HepG2 (cell line): ENCODE measurements at regions not wholly inside any gene's neighbourhood (a gene's known extent, or its start where the extent isn't known, plus 50 kb on each side); places are given as distances from the start of the nearest gene placed in this dataset.

Experiments
- ATAC-seq: fragments of 200-7000 bp; cut with Tn5 transposase; 3 replicates; pipeline ENCODE4 v1.9.1; 2020; ENCODE audit warnings: mild to moderate bottlenecking, moderate library complexity
- BruUV-seq: library from RNA; stranded (reverse); fragments of 400-500 nt; replicated peaks from 2 replicates; lab custom pipeline; 2021; lab: Mats Ljungman, UMichigan
- CTCF ChIA-PET: fragments of 300-600 bp; formaldehyde crosslinking; extraction: SDS; loops from one replicate; lab custom pipeline; 2021; ENCODE audit warnings: low total read pairs, inconsistent platforms, low intra/inter-chr PET ratio; lab: Yijun Ruan, JAX
- POLR2A ChIA-PET: fragments of 350-600 bp; sonication (Branson Sonifier 250); formaldehyde crosslinking; loops from one replicate; lab custom pipeline; 2020; ENCODE audit warnings: antibody characterized with exemption, inconsistent platforms; lab: Yijun Ruan, JAX
- DNase-seq: peaks from one replicate; pipeline ENCODE4 v3.0.0-alpha.2; 2015; ENCODE audit warnings: low spot score
- FAIRE-seq: peaks from 3 replicates; lab custom pipeline; 2011; peaks lifted over from hg19 to GRCh38; lab: Jason Lieb, UNC
- H2AFZ ChIP-seq: one replicate; pipeline ENCODE4 v1.6.1; 2011; ENCODE audit warnings: low read length, inconsistent platforms
- H3K27ac ChIP-seq: fragments of 300-600 bp; 3 replicates; pipeline ENCODE4 v1.8.0; 2011; ENCODE audit warnings: mixed run types, mild to moderate bottlenecking, mixed read lengths, low read length, inconsistent platforms; ENCODE audit not compliant: insufficient read depth; ENCODE audit errors: extremely low read length
- H3K27me3 ChIP-seq, 2 experiments: fragments of 200-600 bp in 1 of 2; 2 replicates in 1 of 2; 3 replicates in 1 of 2; pipeline versions ENCODE4 v1.6.0 to v1.8.0; 2011; ENCODE audit warnings: low read length in 2 of 2, mild to moderate bottlenecking in 2 of 2, moderate library complexity in 2 of 2, inconsistent platforms in 1 of 2; ENCODE audit not compliant: insufficient read depth in 2 of 2, control insufficient read depth in 1 of 2
- H3K36me3 ChIP-seq, 2 experiments: fragments of 200-600 bp in 1 of 2; replicated peaks in 1 of 2; 2 replicates in 1 of 2; 3 replicates in 1 of 2; pipeline versions ENCODE4 v1.5.1 to v1.8.0; 2011; ENCODE audit warnings: low read length in 2 of 2, inconsistent platforms in 1 of 2; ENCODE audit not compliant: insufficient read depth in 2 of 2, control insufficient read depth in 1 of 2
- H3K4me1 ChIP-seq: 2 replicates; pipeline ENCODE4 v1.5.1; 2012; ENCODE audit warnings: low read length, inconsistent platforms; ENCODE audit not compliant: insufficient read depth
- H3K4me2 ChIP-seq: 2 replicates; pipeline ENCODE4 v1.6.0; 2011; ENCODE audit warnings: low read depth, low read length, inconsistent platforms
- H3K4me3 ChIP-seq, 3 experiments: fragments of 200-600 bp in 1 of 3; sonication (generic), shearing (Covaris generic) in 1 of 3; replicated peaks in 1 of 3; 2 replicates each; pipeline ENCODE4 v1.5.1; 2011 to 2016; ENCODE audit warnings: low read length in 3 of 3, inconsistent platforms in 2 of 3, low read depth in 2 of 3, mild to moderate bottlenecking in 2 of 3, control low read depth in 1 of 3, mixed read lengths in 1 of 3; ENCODE audit not compliant: insufficient read depth in 1 of 3
- H3K79me2 ChIP-seq: one replicate; pipeline ENCODE4 v1.6.1; 2011; ENCODE audit warnings: low read length, inconsistent platforms; ENCODE audit not compliant: insufficient read depth
- H3K9ac ChIP-seq: 2 replicates; pipeline ENCODE4 v1.6.0; 2011; ENCODE audit warnings: mild to moderate bottlenecking, low read depth, low read length, inconsistent platforms; ENCODE audit not compliant: insufficient read depth
- H3K9me3 ChIP-seq: 2 replicates; pipeline ENCODE4 v1.5.1; 2012; ENCODE audit warnings: mild to moderate bottlenecking, low read length
- H4K20me1 ChIP-seq: 2 replicates; pipeline ENCODE4 v1.6.0; 2011; ENCODE audit warnings: inconsistent platforms, mild to moderate bottlenecking, low read length, moderate library complexity; ENCODE audit not compliant: insufficient read depth
- AGO1 ChIP-seq: fragments of 200-400 bp; formaldehyde crosslinking; IDR thresholded peaks from 2 replicates; pipeline ENCODE4 v1.6.1; 2017; ENCODE audit warnings: mild to moderate bottlenecking, low read depth, low read length, moderate library complexity; ENCODE audit not compliant: poor library complexity, severe bottlenecking
- ATM ChIP-seq: fragments of 450-650 bp; IDR thresholded peaks from 2 replicates; pipeline ENCODE4 v1.7.1; 2017; ENCODE audit warnings: mild to moderate bottlenecking, borderline replicate concordance
- CCDC6 ChIP-seq: sonication (generic); formaldehyde crosslinking; IDR thresholded peaks from 2 replicates; pipeline ENCODE4 v1.8.1; 2022; ENCODE audit warnings: mild to moderate bottlenecking, missing genetic modification reagents, moderate library complexity
- KDM6A ChIP-seq: IDR thresholded peaks from 2 replicates; pipeline ENCODE4 v1.6.1; 2016; ENCODE audit warnings: low read depth
- KMT2B ChIP-seq: IDR thresholded peaks from 2 replicates; pipeline ENCODE4 v1.6.1; 2016; ENCODE audit warnings: missing genetic modification reagents, missing compliant biosample characterization
- MXI1 ChIP-seq: IDR thresholded peaks from 3 replicates; pipeline ENCODE4 v1.6.1; 2012; ENCODE audit warnings: low read depth, low read length, inconsistent platforms, borderline replicate concordance
- NONO ChIP-seq, 2 experiments: fragments of 450-650 bp in 1 of 2; sonication (generic) in 1 of 2; formaldehyde crosslinking in 1 of 2; IDR thresholded peaks in 1 of 2; conservative IDR thresholded peaks in 1 of 2; 2 replicates each; pipeline versions ENCODE4 v1.6.1 to v1.8.0; 2017 to 2022; ENCODE audit warnings: mild to moderate bottlenecking in 1 of 2, missing genetic modification reagents in 1 of 2, moderate library complexity in 1 of 2
- NR2C2 ChIP-seq: sonication (generic); formaldehyde crosslinking; IDR thresholded peaks from 2 replicates; pipeline ENCODE4 v1.4.0; 2020; ENCODE audit warnings: missing genetic modification reagents, mild to moderate bottlenecking, moderate library complexity, borderline replicate concordance
- PHF8 ChIP-seq: sonication (generic); formaldehyde crosslinking; IDR thresholded peaks from 2 replicates; pipeline ENCODE4 v1.5.0; 2020; ENCODE audit warnings: missing genetic modification reagents
- PRPF4 ChIP-seq: fragments of 200-400 bp; formaldehyde crosslinking; IDR thresholded peaks from 2 replicates; pipeline ENCODE4 v1.6.1; 2016; ENCODE audit warnings: low read length, low read depth; ENCODE audit not compliant: poor library complexity, severe bottlenecking
- RBAK ChIP-seq: sonication (generic); formaldehyde crosslinking; IDR thresholded peaks from 2 replicates; pipeline ENCODE4 v1.5.1; 2020; ENCODE audit warnings: mild to moderate bottlenecking, missing genetic modification reagents
- SIX4 ChIP-seq: sonication (generic); formaldehyde crosslinking; IDR thresholded peaks from 2 replicates; pipeline ENCODE4 v1.4.0; 2020; ENCODE audit warnings: missing genetic modification reagents
- SRSF1 ChIP-seq: fragments of 200-400 bp; formaldehyde crosslinking; optimal IDR thresholded peaks from 2 replicates; pipeline ENCODE3; 2017; ENCODE audit warnings: mild to moderate bottlenecking, low read depth, low read length, moderate library complexity
- SSRP1 ChIP-seq: IDR thresholded peaks from 2 replicates; pipeline ENCODE4 v1.6.1; 2016; ENCODE audit warnings: control low read depth
- XRCC5 ChIP-seq: fragments of 200-400 bp; formaldehyde crosslinking; optimal IDR thresholded peaks from 2 replicates; pipeline ENCODE3; 2017; ENCODE audit warnings: mild to moderate bottlenecking, low read length
- ZC3H13 ChIP-seq: sonication (generic); formaldehyde crosslinking; IDR thresholded peaks from 2 replicates; pipeline ENCODE4 v1.8.1; 2023; ENCODE audit warnings: mild to moderate bottlenecking, missing genetic modification reagents, moderate library complexity
- ZFX ChIP-seq: sonication (generic); formaldehyde crosslinking; IDR thresholded peaks from 2 replicates; pipeline ENCODE4 v1.4.0; 2020; ENCODE audit warnings: mild to moderate bottlenecking, low read depth, missing genetic modification reagents, moderate library complexity
- ZNF207 ChIP-seq: fragments of 450-650 bp; IDR thresholded peaks from 2 replicates; pipeline ENCODE4 v1.6.1; 2016; ENCODE audit warnings: antibody characterized with exemption, borderline replicate concordance
- ZNF557 ChIP-seq: sonication (generic); formaldehyde crosslinking; IDR thresholded peaks from 2 replicates; pipeline ENCODE4 v1.4.0; 2020; ENCODE audit warnings: missing genetic modification reagents
- WGBS: methylation state at CpG from one replicate; pipeline ENCODE4 v1.1.6; 2017; ENCODE audit warnings: low lambda C conversion rate; 5-methylcytosine and 5-hydroxymethylcytosine counted together
- in situ Hi-C: cut with HindIII; loops from 2 replicates; pipeline ENCODE4 v1.10.0; 2017; ENCODE audit warnings: low pct_unique_long_range_greater_than_20kb; ENCODE audit not compliant: extremely low pct_ligation_motif_present
- intact Hi-C: fragments of 100-400 bp; cut with micrococcal nuclease; formaldehyde crosslinking; loops from one replicate; pipeline ENCODE4 v1.10.0; 2022; ENCODE audit not compliant: unreplicated experiment
- TF ChIP-seq, protein P1 (sequence below): sonication (generic); formaldehyde crosslinking; IDR thresholded peaks from 2 replicates; pipeline ENCODE4 v1.4.0; 2020; ENCODE audit warnings: missing genetic modification reagents
- TF ChIP-seq, protein P2 (sequence below): sonication (generic); formaldehyde crosslinking; IDR thresholded peaks from 2 replicates; pipeline ENCODE4 v1.4.0; 2020; ENCODE audit warnings: missing genetic modification reagents
- TF ChIP-seq, protein P3 (sequence below): sonication (generic); formaldehyde crosslinking; conservative IDR thresholded peaks from 2 replicates; pipeline ENCODE4 v1.4.0; 2020; ENCODE audit warnings: missing genetic modification reagents
- TF ChIP-seq, protein P4 (sequence below): sonication (generic); formaldehyde crosslinking; IDR thresholded peaks from 2 replicates; pipeline ENCODE4 v1.8.1; 2023; ENCODE audit warnings: mild to moderate bottlenecking, missing genetic modification reagents, borderline replicate concordance

DNA sequence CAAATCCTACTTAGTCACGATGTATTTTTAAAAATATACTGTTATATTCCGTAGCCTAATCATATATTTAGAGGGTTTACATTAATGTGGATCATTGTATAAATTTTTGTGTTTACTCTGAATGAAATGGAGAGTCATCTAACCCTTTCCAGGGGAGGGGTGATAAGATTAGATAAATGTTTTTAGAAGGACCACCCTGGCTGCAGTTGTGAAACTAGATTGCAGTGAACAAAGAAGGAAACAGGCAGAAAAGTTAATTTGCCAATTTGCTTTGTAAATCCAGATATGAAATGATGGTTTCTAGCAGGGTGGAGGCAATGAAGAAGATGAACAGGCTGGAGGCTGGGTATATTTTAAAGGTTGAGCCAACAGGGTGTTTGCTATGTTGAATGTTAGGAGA, 477.7 kb upstream of the ZMIZ1 start (continued):
- TF ChIP-seq NONO (IDR thresholded peaks at IDR 0.05) (no peak), NONO (CRISPR knock-in tag; conservative IDR thresholded peaks at IDR 0.05) (no peak), AGO1 (no peak), KDM6A (CRISPR knock-in tag) (no peak), ZNF557 (CRISPR knock-in tag) (no peak), ZFX (CRISPR knock-in tag) (no peak), ZNF207 (no peak)
- TF ChIP-seq, protein P1, sequence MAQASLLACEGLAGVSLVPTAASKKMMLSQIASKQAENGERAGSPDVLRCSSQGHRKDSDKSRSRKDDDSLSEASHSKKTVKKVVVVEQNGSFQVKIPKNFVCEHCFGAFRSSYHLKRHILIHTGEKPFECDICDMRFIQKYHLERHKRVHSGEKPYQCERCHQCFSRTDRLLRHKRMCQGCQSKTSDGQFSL = no peak

DNA sequence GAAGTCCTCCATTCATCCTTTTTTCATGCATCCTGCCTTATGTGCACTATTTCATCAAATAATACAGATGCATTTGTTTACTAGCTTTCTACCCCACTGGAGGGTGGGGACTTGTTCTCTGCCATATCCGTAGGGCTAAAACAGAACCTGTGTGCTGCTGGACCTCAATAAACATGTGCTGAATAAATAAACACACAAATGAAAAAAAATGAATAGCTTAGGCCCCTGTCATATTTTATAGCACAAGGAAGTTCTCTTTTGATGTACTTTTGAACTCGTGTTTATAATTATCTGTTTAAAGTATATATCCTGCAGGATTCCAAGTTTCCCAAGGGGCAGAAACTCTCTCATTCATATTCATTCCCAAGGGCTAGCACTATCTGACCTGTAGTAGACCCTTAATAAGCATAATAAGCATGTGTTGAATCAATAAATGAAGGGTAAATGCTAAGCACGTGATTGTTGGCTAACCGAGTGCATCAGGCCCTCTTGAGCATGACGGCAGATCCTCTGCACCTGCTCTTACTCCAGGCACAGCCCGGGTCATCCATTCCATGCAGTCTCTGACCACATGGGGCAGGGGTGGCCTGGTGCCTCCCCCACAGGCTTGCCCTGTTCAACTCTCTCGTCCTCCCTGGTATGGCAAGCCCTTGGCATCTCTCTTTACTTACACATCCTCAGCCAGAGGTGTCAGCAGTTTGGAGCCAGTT, 474.1 kb upstream of the ZMIZ1 start:
- FAIRE-seq (no peak), DNase-seq (no peak), ATAC-seq (no peak)
- CTCF ChIA-PET = no interaction called here
- Histone ChIP-seq H3K27me3 (peaks cover 1 to 4% of the 10 kb centered on the region in 2 experiments; a peak in 1 of 5 replicates), H4K20me1 (no peaks in the 10 kb centered on the region), H3K9ac (no peak overlapping the region), H3K9me3 (no peaks in the 10 kb centered on the region), H3K27ac (no peak overlapping the region), H2AFZ (no peak overlapping the region), H3K79me2 (no peaks in the 10 kb centered on the region), H3K4me1 (peaks cover 9% of the 10 kb centered on the region), H3K4me2 (no peak overlapping the region), H3K4me3 (no peak overlapping the region), H3K36me3 (no peaks in the 10 kb centered on the region)
- POLR2A ChIA-PET = no interaction called here
- 32% methylated on average over 7 of the region's 7 CpGs for WGBS
- in situ Hi-C loops (no loop called here), intact Hi-C loops (no loop called here)
- BruUV-seq = no TSS peak
- TF ChIP-seq XRCC5 = no peak
- no peak for TF ChIP-seq SRSF1
- no peak for TF ChIP-seq PHF8 (CRISPR knock-in tag)
- TF ChIP-seq, protein P2, sequence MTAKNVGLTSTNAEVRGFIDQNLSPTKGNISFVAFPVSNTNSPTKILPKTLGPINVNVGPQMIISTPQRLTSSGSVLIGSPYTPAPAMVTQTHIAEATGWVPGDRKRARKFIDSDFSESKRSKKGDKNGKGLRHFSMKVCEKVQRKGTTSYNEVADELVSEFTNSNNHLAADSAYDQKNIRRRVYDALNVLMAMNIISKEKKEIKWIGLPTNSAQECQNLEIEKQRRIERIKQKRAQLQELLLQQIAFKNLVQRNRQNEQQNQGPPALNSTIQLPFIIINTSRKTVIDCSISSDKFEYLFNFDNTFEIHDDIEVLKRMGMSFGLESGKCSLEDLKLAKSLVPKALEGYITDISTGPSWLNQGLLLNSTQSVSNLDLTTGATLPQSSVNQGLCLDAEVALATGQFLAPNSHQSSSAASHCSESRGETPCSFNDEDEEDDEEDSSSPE = no peak
- TF ChIP-seq, protein P3, sequence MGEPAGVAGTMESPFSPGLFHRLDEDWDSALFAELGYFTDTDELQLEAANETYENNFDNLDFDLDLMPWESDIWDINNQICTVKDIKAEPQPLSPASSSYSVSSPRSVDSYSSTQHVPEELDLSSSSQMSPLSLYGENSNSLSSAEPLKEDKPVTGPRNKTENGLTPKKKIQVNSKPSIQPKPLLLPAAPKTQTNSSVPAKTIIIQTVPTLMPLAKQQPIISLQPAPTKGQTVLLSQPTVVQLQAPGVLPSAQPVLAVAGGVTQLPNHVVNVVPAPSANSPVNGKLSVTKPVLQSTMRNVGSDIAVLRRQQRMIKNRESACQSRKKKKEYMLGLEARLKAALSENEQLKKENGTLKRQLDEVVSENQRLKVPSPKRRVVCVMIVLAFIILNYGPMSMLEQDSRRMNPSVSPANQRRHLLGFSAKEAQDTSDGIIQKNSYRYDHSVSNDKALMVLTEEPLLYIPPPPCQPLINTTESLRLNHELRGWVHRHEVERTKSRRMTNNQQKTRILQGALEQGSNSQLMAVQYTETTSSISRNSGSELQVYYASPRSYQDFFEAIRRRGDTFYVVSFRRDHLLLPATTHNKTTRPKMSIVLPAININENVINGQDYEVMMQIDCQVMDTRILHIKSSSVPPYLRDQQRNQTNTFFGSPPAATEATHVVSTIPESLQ (CRISPR knock-in tag) = no peak
- no peak for TF ChIP-seq PRPF4
- no peak for TF ChIP-seq CCDC6
- TF ChIP-seq KMT2B (CRISPR knock-in tag) = no peak
- TF ChIP-seq SSRP1 (CRISPR knock-in tag) = no peak
- TF ChIP-seq ATM = no peak
- TF ChIP-seq MXI1 = no peak
- TF ChIP-seq RBAK (CRISPR knock-in tag) = no peak
- TF ChIP-seq, protein P4, sequence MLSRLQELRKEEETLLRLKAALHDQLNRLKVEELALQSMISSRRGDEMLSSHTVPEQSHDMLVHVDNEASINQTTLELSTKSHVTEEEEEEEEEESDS (CRISPR knock-in tag) = no peak
- TF ChIP-seq ZC3H13 (CRISPR knock-in tag) = no peak
- no peak for TF ChIP-seq SIX4 (CRISPR knock-in tag)
- no peak for TF ChIP-seq NR2C2
